Astrocyte of the spinal cord (primary cell): ENCODE measurements at regions not wholly inside any gene's neighbourhood (a gene's known extent, or its start where the extent isn't known, plus 50 kb on each side); places are given as distances from the start of the nearest gene placed in this dataset.

Source experiments
- DNase-seq: peaks from one replicate; pipeline ENCODE4 v3.0.0; 2011; ENCODE audit warnings: low read depth, low spot score
- H3K4me3 ChIP-seq: 2 replicates; pipeline ENCODE4 v1.5.1; 2011; ENCODE audit warnings: low read depth, mild to moderate bottlenecking, low read length, moderate library complexity
- in situ Hi-C: cut with HindIII; loops from 2 replicates; pipeline ENCODE4 v1.10.0; 2017; ENCODE audit warnings: low sequenced_read_pairs
- TF ChIP-seq, protein P1 (sequence below): IDR thresholded peaks from 2 replicates; pipeline ENCODE4 v1.5.1; 2012; ENCODE audit warnings: low read depth, mild to moderate bottlenecking, low read length, inconsistent platforms

DNA sequence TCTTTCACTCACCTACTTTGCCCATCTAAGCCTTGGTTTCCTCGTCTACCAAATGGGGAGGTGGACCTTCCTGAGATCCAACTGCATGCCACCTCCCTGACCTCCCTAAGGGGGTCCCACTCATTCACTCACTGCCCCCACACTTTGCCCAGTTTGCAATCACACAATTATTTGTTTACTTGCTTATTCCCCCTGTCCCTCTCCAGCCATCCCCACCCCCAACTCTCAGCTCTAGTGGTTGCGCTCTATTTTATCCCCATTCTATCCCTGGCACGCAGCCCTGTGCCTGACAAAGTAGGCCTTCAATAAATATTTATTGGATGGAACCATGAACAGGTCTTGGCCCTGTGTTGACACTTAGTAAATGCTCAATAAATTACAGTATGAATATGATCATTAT lies 130.8 kb upstream of the LARP1 start:
- TF ChIP-seq, protein P1, sequence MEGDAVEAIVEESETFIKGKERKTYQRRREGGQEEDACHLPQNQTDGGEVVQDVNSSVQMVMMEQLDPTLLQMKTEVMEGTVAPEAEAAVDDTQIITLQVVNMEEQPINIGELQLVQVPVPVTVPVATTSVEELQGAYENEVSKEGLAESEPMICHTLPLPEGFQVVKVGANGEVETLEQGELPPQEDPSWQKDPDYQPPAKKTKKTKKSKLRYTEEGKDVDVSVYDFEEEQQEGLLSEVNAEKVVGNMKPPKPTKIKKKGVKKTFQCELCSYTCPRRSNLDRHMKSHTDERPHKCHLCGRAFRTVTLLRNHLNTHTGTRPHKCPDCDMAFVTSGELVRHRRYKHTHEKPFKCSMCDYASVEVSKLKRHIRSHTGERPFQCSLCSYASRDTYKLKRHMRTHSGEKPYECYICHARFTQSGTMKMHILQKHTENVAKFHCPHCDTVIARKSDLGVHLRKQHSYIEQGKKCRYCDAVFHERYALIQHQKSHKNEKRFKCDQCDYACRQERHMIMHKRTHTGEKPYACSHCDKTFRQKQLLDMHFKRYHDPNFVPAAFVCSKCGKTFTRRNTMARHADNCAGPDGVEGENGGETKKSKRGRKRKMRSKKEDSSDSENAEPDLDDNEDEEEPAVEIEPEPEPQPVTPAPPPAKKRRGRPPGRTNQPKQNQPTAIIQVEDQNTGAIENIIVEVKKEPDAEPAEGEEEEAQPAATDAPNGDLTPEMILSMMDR: no peak
- no peak for DNase-seq
- no peak overlapping the region for H3K4me3 ChIP-seq
- in situ Hi-C loops: no loop called here

- DNase-seq: no peak
- in situ Hi-C loops: no loop called here
- TF ChIP-seq, protein P1: no peak
- no peak overlapping the region for H3K4me3 ChIP-seq
Measured at GRCh38 chr5:154620411-154620810, 134.8 kb upstream of the LARP1 start.

GRCh38 chr5:154618696-154619095 lies 136.5 kb upstream of the LARP1 start:
- DNase-seq: no peak
- in situ Hi-C loops: no loop called here
- no peak overlapping the region for H3K4me3 ChIP-seq
- TF ChIP-seq, protein P1: no peak

GRCh38 chr5:154614595-154614994 lies 136.6 kb upstream of the HAND1 start:
- no peak for DNase-seq
- TF ChIP-seq, protein P1: no peak
- no peak overlapping the region for H3K4me3 ChIP-seq
- in situ Hi-C loops: no loop called here

DNA sequence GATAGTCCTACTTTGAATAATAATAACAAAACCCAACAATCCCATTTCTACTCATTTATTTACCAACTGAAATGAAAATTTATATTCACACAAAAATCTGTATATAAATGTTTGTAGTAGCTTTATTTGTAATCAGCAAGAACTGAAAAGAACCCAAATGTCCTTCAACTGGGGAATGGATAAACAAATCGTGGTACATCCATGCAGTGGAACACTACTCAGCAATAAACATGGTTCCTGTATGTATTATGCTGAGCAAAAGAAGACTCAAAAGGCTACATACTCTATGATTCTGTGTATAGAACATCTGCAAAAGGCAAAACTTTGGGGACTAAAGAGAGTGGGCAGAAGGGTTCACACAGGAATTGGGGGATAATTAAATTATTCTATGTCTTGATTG lies 136.1 kb upstream of the HAND1 start:
- TF ChIP-seq, protein P1: no peak
- DNase-seq: no peak
- no peak overlapping the region for H3K4me3 ChIP-seq
- in situ Hi-C loops: no loop called here

DNA sequence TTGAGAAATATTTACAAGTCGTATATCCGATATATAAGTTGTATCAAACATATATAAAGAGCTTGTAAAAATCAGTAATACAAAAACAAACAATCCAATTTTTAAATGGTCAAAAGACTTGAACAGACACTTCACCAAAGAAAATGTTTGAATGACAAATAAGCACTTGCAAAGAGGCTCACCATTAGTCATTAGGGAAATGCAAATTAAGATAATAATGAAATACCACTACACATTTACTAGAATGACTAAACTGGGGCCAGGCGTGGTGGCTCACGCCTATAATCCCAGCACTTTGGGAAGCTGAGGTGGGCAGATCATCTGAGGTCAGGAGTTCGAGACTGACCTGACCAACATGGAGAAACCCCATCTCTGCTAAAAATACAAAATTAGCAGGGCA lies 134.6 kb upstream of the HAND1 start:
- DNase-seq: no peak
- TF ChIP-seq, protein P1: no peak
- no peak overlapping the region for H3K4me3 ChIP-seq
- in situ Hi-C loops: no loop called here

DNA sequence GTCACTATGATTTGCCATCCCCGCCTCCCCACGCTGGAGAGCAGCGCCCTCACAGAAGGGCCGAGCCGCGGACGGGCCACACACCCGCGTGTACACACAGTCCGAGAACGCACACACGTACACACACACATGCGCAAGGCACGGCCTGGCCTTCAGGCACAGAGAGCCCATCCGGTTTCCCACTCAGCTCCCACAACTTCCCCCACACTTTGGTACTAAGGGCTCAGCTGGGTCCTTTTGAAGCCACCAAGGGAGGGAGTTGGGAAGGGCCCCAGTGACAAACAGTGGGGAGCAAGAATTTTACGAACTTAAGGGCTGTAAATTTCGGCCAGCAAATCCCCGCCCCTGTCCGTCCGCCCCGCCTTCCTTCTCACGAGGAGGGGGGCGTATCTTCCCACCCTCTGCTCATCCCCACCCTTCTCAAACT lies 133.3 kb upstream of the HAND1 start:
- DNase-seq: no peak
- in situ Hi-C loops: no loop called here
- TF ChIP-seq, protein P1: no peak
- H3K4me3 ChIP-seq: peak overlapping the region; percentile 18
